ENCODE measurements at regions not wholly inside any gene's neighbourhood (a gene's known extent, or its start where the extent isn't known, plus 50 kb on each side); places are given as distances from the start of the nearest gene placed in this dataset.

DNA sequence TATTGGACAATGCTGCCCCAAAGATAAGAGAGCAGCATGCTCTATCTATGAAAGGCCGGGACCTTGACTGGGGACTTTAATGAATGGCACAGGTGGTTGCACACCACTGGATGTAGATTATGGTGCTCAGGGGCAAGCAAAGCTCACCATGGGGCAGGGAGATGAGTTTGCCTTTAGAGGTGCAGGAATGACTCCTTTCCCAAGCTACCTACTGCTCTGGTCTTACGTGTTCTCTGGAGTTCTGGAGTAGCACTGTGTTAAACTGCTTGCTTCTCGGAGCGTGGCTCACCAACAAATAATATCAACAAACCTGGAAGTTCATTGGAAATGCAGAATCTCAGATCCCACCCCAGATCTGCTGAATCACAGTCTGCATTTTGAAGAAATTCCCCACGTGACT lies 445.3 kb downstream of the RPS24 start:
- DNase-seq (ENCODE audit: low read depth, low spot score), result no peak
- ChIA-PET CTCF (no interaction called here), RAD21 (ENCODE audit: low non-redundant PET in 1 of 2, low total read pairs in 2 of 2, uncharacterized antibody in 2 of 2, unreplicated experiment in 2 of 2) (no interaction called here), POLR2A (no interaction called here)
- no peaks in the 10 kb centered on the region for H3K36me3 ChIP-seq (ENCODE audit: control insufficient read depth in 1 of 2, insufficient read depth in 2 of 2, low read length in 2 of 2)
- no peaks in the 10 kb centered on the region for H4K20me1 ChIP-seq (ENCODE audit: insufficient read depth)
- no peaks in the 10 kb centered on the region for H3K79me2 ChIP-seq (ENCODE audit: insufficient read depth, low read length)
- ATAC-seq, result no peak
- no peak overlapping the region for H3K4me3 ChIP-seq (replicated peaks in 1 of 2; ENCODE audit: low read depth in 1 of 2, low read length in 2 of 2)
- H3K9me3 ChIP-seq (ENCODE audit: control insufficient read depth in 1 of 2, insufficient read depth in 1 of 2, low read depth in 1 of 2, low read length in 2 of 2), result no peaks in the 10 kb centered on the region
- H2AFZ ChIP-seq (ENCODE audit: low read depth, low read length, poor library complexity, severe bottlenecking), result no peak overlapping the region
- no peaks in the 10 kb centered on the region for H3K9me2 ChIP-seq (ENCODE audit: insufficient read depth)
- intact Hi-C loops (cut with micrococcal nuclease), result no loop called here
- no peaks in the 10 kb centered on the region for H3K4me1 ChIP-seq (ENCODE audit: control insufficient read depth in 1 of 2, insufficient read depth in 2 of 2, low read length in 2 of 2)
- no peak overlapping the region for H3K4me2 ChIP-seq (ENCODE audit: low read length)
- BruUV-seq (replicated peaks), result no TSS peak
- no peak overlapping the region for H3K9ac ChIP-seq (ENCODE audit: low read length)
- peaks cover 49% of the 10 kb centered on the region for H3K27me3 ChIP-seq (ENCODE audit: insufficient read depth, low read length)
- H3K27ac ChIP-seq (ENCODE audit: low read depth, low read length), result no peak overlapping the region
- no peak for TF ChIP-seq ELF1 (IDR thresholded peaks at IDR 0.05; ENCODE audit: borderline replicate concordance, low read depth)
- TF ChIP-seq EZH2phosphoT487 (IDR thresholded peaks at IDR 0.05; ENCODE audit: borderline replicate concordance), result no peak
- TF ChIP-seq SRF (IDR thresholded peaks at IDR 0.05; ENCODE audit: low read depth), result no peak
- no peak for TF ChIP-seq TCF7L2 (IDR thresholded peaks at IDR 0.05; ENCODE audit: borderline replicate concordance, extremely low read depth, insufficient read depth, insufficient read length)
- no peak for TF ChIP-seq RAD21 (IDR thresholded peaks at IDR 0.05; ENCODE audit: low read depth)
- TF ChIP-seq, protein P1, sequence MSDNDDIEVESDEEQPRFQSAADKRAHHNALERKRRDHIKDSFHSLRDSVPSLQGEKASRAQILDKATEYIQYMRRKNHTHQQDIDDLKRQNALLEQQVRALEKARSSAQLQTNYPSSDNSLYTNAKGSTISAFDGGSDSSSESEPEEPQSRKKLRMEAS (IDR thresholded peaks at IDR 0.05), result no peak
- TF ChIP-seq SP1 (IDR thresholded peaks at IDR 0.05; ENCODE audit: low read depth), result no peak
- no peak for TF ChIP-seq SIN3A (IDR thresholded peaks at IDR 0.05; ENCODE audit: low read depth)
- TF ChIP-seq POLR2AphosphoS5 (IDR thresholded peaks at IDR 0.05; ENCODE audit: low read depth, low read length), result no peak
- TF ChIP-seq JUND (IDR thresholded peaks at IDR 0.05), result no peak
- TF ChIP-seq ZFX (IDR thresholded peaks at IDR 0.05), result no peak
- TF ChIP-seq, protein P2, sequence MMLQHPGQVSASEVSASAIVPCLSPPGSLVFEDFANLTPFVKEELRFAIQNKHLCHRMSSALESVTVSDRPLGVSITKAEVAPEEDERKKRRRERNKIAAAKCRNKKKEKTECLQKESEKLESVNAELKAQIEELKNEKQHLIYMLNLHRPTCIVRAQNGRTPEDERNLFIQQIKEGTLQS (IDR thresholded peaks at IDR 0.05), result no peak
- TF ChIP-seq YY1 (IDR thresholded peaks at IDR 0.05; ENCODE audit: extremely low read depth, insufficient replicate concordance, low read depth, low read length), result no peak
- no peak for TF ChIP-seq FOSL1 (IDR thresholded peaks at IDR 0.05; ENCODE audit: low read depth)
- TF ChIP-seq EZH2 (IDR thresholded peaks at IDR 0.05), result no peak
- no peak for TF ChIP-seq POLR2A (IDR thresholded peaks at IDR 0.05; ENCODE audit: borderline replicate concordance, extremely low read depth, insufficient read depth, insufficient read length)
- no peak for TF ChIP-seq CEBPB (IDR thresholded peaks at IDR 0.05; ENCODE audit: low read depth)

Data from HCT116 (cell line).